WTC11 (cell line): ENCODE measurements at regions not wholly inside any gene's neighbourhood (a gene's known extent, or its start where the extent isn't known, plus 50 kb on each side); places are given as distances from the start of the nearest gene placed in this dataset.

ENCODE experiments used
- CBFB ChIP-seq: sonication (generic); formaldehyde crosslinking; IDR thresholded peaks from 2 replicates; pipeline ENCODE4 v1.8.1; 2022; ENCODE audit warnings: mild to moderate bottlenecking, low read depth, missing genetic modification reagents
- CTCF ChIP-seq: fragments of 200-600 bp; IDR thresholded peaks from 2 replicates; pipeline ENCODE4 v1.8.0; 2022; ENCODE audit warnings: antibody characterized with exemption
- ELF4 ChIP-seq: sonication (generic); formaldehyde crosslinking; IDR thresholded peaks from 2 replicates; pipeline ENCODE4 v1.8.1; 2022; ENCODE audit warnings: low read depth, mild to moderate bottlenecking, moderate library complexity, missing genetic modification reagents
- IRF2 ChIP-seq: sonication (generic); formaldehyde crosslinking; IDR thresholded peaks from 2 replicates; pipeline ENCODE4 v1.8.0; 2022; ENCODE audit warnings: low read depth, missing genetic modification reagents, borderline replicate concordance
- NFYB ChIP-seq: sonication (generic); formaldehyde crosslinking; conservative IDR thresholded peaks from 2 replicates; pipeline ENCODE4 v1.8.0; 2022; ENCODE audit warnings: low read depth, missing genetic modification reagents
- SMAD4 ChIP-seq: sonication (generic); formaldehyde crosslinking; IDR thresholded peaks from 2 replicates; pipeline ENCODE4 v1.8.0; 2022; ENCODE audit warnings: mild to moderate bottlenecking, missing genetic modification reagents
- USF2 ChIP-seq: sonication (generic); formaldehyde crosslinking; IDR thresholded peaks from 2 replicates; pipeline ENCODE4 v1.8.1; 2023; ENCODE audit warnings: mild to moderate bottlenecking, missing genetic modification reagents, moderate library complexity

- TF ChIP-seq CTCF = no peak
- no peak for TF ChIP-seq ELF4 (CRISPR knock-in tag)
- no peak for TF ChIP-seq USF2 (CRISPR knock-in tag)
- TF ChIP-seq CBFB (CRISPR knock-in tag) = no peak
- no peak for TF ChIP-seq SMAD4 (CRISPR knock-in tag)
- no peak for TF ChIP-seq IRF2 (CRISPR knock-in tag)
- TF ChIP-seq NFYB (CRISPR knock-in tag) = no peak
Observed at GRCh38 chr4:104905065-104905464, 241.6 kb upstream of the TET2 start.
